LNCAP (cell line): ENCODE measurements at regions not wholly inside any gene's neighbourhood (a gene's known extent, or its start where the extent isn't known, plus 50 kb on each side); places are given as distances from the start of the nearest gene placed in this dataset.

Experiments
- TF ChIP-seq, protein P1 (sequence below): fragments of 450-650 bp; IDR thresholded peaks from 2 replicates; pipeline ENCODE4 v1.5.1; 2017; ENCODE audit warnings: mild to moderate bottlenecking

DNA sequence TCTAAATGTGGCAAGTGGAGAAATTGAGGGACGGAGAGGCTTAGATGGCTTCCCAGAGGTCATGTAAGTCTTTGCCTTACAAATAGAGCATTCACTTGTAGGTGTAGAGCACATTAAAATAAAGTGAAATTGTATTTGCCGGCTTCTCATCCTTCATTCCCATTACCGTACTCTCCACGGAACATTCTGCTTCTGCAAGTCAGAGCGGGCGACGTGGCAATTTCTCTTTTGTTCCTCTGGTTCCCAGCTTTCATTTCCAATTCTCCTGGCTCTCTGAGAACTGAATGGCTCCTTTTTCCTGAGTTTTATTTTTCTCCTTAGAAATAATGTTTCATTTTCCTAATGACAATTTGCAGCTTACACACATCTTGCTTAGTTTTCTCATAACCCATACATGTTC is 51.3 kb upstream of the PFKP start:
- TF ChIP-seq, protein P1, sequence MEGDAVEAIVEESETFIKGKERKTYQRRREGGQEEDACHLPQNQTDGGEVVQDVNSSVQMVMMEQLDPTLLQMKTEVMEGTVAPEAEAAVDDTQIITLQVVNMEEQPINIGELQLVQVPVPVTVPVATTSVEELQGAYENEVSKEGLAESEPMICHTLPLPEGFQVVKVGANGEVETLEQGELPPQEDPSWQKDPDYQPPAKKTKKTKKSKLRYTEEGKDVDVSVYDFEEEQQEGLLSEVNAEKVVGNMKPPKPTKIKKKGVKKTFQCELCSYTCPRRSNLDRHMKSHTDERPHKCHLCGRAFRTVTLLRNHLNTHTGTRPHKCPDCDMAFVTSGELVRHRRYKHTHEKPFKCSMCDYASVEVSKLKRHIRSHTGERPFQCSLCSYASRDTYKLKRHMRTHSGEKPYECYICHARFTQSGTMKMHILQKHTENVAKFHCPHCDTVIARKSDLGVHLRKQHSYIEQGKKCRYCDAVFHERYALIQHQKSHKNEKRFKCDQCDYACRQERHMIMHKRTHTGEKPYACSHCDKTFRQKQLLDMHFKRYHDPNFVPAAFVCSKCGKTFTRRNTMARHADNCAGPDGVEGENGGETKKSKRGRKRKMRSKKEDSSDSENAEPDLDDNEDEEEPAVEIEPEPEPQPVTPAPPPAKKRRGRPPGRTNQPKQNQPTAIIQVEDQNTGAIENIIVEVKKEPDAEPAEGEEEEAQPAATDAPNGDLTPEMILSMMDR = no peak

DNA sequence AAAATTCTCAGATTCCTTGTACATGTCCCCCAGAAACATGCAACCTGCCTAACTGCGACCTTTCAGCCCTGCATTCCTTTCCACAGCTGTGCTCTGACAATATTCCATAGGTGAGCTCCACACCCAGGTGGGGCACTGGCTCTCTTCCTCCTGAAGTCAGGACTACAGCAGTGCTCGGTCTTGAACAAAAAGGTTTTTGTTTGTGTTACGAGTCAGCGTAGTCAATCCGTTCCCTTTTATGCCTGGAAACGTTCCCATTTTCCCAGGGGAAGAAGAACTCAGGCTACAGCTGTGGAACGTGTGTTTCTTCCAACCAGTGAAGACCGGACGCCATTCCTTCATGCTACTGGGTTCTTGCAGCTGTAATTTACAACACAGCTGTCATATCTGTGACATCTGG is 52.4 kb upstream of the PFKP start:
- TF ChIP-seq, protein P1 = no peak

DNA sequence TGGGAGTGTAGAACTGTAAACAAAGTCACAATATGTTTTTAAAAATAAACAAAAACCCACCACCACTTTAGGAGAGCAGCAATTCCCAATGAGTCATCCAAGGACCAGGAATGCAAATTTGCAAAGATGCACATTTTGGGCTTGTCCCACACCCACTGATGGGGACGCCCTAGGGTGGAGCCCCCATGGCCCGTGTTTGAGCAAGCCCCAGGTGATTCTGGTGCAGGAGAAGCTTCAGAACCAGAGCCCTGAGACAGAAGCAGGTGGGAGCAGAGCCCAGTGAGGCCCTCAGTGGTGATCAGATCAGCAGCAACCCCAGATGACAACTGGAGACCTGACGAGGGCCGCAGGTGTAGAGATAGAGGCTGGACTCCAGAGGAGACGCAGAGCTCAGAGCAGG is 55.1 kb upstream of the PFKP start:
- TF ChIP-seq, protein P1 = no peak

DNA sequence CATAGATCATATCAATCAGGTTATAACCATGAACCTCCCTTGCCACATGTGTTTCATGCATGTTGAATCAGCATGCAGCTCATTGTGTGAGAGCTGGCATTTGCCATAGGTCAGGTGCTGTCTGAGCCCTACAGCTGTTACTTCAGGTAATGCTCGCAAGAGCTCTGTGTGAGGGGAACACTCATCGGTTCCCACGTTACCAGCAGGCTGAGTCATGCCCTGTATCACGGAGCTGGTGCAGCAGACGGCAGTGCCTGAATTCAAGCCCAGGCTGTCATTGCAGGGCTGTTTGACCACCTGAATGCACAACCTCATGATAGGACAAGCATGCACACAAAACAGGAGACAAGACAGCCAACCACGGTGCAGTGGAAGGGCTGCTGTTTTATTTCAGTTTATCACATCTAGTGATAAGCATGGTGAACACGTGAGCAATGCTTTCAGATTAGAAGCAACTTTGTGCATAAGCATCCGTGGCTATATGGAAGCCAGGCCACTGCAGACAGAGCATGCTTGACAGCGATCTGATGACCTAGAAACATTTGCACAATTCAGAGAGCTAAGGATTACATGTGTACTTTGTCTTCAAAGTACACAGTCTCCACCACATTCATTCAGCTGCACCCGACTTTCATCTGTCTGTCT is 56.4 kb upstream of the PFKP start:
- TF ChIP-seq, protein P1 = no peak

DNA sequence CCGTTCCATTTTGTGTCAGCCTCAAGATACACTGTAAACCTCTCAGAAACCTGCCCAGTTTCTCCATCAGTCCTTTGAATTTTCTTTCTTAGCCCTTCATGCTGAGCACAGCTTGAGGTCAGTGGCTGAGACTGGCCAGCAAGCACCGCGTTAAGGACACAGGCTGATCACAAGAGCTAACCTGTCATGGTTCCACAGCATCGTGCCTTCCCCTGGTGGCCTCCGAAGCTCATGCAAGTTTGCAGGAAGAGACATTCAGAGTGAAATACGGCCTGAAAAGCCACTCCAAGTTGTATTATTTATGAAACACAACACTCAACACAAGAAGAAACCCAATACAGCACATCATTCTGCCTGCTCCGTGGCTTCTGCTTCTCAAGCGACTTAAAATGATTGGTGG is 57.0 kb upstream of the PFKP start:
- TF ChIP-seq, protein P1 = no peak

DNA sequence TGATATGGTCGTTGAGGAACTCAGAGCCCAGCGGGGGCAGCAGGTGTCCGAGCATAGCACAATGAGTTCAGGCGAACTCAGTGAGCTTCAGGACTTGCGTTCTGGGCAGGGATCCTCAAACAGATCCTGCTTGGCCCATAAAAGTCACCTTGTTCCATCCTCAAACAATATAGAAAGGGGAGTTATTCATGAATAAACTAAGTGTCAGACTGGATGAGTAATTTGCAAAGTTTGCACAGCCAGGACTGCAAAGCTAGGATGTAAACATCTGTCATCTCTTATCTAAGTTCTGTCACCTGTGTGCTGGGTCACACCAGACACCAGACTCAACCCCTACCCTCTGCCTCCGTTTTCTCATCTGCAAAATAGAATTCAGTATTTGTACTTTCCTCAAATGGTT is 58.0 kb upstream of the PFKP start:
- TF ChIP-seq, protein P1 = no peak

DNA sequence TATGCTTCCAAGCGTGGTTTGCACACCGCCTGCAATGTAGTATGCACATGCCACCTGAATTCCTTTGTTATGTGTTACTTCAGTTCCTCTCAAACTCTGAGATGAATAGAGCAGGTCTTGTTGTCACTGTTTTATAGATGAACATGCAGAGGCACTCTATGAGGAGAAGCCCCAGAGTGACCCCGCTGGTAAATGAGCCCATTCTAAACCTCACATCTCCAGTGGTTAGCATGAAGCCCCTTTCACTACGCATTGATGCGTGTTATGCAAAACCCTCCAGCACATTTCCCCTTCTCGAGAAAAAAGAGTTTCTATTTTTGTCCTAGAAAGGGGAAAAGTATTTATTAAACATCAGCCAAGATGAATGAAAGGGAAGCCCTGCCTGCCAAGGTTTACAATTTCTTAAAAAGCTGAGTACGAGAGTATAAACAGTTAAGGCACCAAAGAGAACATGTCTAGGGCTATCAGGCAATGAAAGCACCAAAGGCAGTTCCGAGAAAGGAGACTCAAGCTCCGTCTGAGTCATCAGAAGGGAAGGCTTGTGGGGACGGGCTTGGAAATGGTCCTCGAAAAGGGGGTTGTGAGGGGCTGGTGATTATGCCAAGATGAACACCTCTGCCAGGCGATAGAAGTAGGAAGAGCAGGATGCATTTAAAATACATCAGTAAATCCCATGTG is 58.7 kb upstream of the PFKP start:
- TF ChIP-seq, protein P1 = no peak
